Putamen (tissue), 1 donor: ENCODE measurements at regions not wholly inside any gene's neighbourhood (a gene's known extent, or its start where the extent isn't known, plus 50 kb on each side); places are given as distances from the start of the nearest gene placed in this dataset.
"Not testable (repeated sequence)": the region's sequence is repeated elsewhere in the genome, so short reads cannot be mapped to it uniquely, and the experiment has no call there.

Experiments used
- DNase-seq: peaks from one replicate; pipeline ENCODE4 v3.0.0-alpha.2; 2016; ENCODE audit warnings: low spot score

- DNase-seq = no peak
These were observed 492.9 kb downstream of the PCDH20 start for GRCh38 chr13:60922576-60923231.

DNA sequence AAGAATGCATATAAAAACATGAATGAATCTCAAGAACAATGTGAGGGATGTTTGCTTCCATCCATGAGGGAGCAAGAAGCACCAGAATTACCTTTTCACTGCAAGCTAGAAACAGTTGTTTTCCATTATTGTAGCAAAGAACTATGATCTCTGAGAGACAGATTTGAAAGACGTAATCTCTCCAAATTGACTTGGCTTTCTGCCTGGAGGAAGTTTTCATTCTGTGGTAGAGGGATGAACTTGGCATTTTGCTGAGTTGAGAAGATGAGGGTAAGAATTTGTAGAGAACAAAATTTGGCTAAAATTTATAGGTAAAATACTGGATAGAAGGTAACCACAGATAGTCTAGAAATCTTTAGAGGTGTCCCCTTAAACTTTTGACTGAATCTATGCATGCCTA is 496.8 kb downstream of the TDRD3 start:
- DNase-seq = no peak

GRCh38 chr13:60887711-60888110 is 490.7 kb downstream of the TDRD3 start:
- no peak for DNase-seq

DNA sequence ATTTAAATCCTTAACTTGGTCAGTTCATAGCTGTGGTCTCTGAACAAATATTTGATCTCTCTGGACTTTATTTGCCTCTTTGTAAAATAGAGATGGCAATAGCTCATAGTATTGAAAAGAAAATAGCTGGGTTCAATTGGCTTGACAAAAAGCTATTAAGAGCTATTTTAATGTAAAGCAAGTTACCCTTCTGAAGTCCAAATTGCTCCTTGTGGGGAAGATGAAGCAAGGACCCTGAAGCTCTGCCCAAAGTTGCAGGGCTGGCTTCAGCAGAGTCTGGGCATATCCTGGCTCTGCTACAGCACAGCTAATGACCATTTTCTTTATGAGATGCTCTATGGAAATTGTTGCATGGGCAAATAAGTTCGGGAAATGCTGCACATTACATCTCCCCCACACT is 484.5 kb downstream of the TDRD3 start:
- DNase-seq = no peak

DNA sequence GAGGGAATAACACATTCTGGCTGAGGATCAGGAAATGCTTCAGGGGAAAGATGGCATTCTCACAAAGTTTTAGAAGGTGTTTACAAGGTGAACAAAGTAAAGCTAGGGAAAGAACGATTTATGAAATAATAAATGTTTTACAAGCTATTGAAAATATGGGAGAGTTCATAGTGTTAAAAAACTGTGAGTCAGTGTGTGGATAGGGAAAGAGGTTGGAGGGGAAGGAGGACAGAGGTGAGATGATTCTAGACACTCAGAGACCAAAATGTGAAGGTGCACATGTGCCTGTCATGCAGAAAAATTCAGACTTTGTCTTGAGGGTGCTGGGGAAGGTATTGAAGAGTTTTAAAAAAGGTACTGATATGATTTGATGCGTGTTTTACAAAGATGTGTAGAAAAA is 476.1 kb downstream of the TDRD3 start:
- DNase-seq = no peak

DNA sequence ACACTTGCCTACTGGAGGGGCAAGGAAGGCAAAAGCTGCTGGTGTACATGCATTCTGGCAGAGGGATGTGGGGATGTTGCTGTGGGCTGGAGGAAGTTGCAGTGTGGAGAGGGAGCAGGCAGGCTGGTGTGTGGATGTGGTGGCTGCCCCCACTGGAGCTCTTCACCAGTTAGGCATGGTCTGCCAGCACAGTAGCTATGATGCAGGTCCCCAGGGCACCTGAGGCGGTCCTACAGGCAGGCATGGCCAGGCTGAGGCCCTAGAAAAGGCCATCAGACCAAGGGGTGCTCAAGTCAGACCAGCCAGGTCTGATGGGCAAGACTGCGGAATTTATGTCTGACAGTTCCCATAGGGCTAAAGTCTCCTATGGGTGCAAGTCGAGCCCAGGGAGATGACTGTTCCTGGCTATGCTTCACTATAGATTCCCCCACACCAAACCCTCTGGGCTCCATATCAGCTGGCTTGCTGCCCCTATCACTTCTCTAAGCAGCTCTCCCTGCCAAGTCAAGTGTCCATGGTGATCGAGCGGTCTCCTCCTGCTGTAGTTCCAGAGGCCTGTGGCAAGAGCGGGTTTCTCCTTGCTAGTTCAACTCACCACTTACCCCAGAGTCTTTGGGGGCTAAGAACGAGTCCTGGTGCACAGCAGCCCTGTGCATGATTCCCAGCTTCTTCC is 473.1 kb downstream of the TDRD3 start:
- DNase-seq = no peak

DNA sequence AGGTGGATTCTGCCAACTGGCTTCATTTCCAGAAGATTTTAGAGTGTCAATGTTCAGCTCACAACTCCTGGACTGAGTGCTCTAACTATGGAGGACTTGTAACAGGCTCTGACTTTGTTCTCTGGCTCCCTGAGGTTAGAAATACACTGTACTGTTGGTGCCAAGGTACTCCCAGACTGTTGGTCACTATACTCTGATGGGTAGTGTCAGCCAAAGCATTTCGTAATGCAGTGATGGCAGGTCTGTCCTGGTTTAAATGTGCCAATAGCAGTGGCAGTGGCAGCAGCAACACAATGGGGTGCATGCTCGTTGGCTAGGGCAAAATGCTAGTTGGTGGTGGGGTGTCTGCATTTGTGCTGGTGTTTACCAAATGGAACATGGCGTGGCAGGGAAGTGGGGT is 472.2 kb downstream of the TDRD3 start:
- no peak for DNase-seq

DNA sequence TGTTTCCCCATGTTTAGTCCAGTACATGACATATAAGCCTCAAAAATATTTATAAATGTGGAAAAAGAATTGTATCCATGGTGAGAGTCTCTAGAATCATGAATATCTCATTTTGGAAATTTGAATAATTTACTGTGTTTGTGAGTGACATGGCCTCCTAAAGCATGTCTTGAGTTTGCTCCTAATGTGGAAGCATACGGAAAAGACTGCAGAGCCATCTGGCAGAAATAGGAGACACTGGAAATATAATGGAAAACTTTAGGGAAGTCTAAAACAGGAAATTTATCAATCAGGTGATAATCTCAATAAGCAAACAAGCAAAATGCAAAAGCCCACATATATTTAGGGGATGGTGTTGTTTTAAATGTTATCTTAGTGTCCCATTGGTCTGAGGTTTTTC is 465.0 kb downstream of the TDRD3 start:
- no peak for DNase-seq

- DNase-seq = no peak
These were observed 460.7 kb downstream of the TDRD3 start for GRCh38 chr13:60857698-60858097.

DNA sequence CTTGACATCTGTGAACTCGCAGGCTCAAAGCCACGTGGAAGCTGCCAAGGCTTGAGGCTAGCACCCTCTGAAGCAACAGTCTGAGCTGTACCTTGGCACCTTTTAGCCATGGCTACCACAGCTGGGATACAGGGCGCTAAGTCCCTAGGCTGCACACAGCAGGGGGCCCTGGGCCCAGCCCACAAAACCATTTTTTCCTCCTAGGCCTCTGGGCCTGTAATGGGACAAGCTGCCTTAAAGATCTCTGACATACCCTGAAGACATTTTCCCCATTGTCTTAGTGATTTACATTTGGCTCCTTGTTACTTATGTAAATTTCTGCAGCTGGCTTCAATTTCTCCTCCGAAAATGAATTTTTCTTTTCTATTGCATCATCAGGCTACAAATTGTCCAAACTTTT is 455.9 kb downstream of the TDRD3 start:
- DNase-seq = no peak

DNA sequence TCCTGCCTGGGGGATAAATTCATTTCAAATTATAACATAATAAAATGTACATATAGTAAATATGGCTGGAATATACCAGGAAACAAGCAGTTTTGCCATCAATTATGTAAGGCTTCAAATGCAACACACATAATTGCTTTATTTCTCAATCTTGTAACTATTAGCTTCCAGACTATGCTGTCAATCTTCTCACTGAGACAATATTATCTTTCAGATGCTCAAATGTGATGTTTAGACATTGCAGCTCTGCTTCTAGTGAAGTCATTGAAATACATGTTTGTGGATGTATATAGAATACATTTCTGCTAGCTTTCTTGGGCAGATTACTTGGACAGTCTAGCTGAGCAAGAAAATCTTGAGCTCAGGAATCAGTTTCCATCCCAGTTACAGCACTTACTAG is 454.4 kb downstream of the TDRD3 start:
- DNase-seq = no peak

- no peak for DNase-seq
These were observed 453.5 kb downstream of the TDRD3 start for GRCh38 chr13:60850526-60850925.

DNA sequence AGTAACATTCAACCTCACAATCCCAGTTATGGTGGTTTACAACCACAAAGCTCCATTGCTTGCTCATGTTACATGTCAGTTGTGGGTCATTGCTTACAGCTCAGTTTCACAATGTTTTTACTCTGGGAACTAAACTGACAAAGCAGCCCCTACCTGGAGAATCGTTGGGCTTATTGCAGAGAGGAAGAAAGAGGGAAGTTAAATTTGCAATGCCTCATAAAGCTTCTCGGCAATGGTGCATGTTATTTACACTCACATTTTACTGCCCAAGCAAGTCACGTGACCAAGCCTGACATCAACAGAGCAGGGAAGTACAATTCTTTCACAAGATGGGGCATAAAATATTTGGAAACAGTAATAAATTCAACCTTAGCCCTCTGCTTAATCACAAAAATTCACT is 441.6 kb downstream of the TDRD3 start:
- no peak for DNase-seq

GRCh38 chr13:60837806-60838205 is 440.8 kb downstream of the TDRD3 start:
- DNase-seq = no peak

GRCh38 chr13:60836821-60837220 is 439.8 kb downstream of the TDRD3 start:
- DNase-seq = no peak

- no peak for DNase-seq
These were observed 414.6 kb downstream of the TDRD3 start for GRCh38 chr13:60811581-60811980.

DNA sequence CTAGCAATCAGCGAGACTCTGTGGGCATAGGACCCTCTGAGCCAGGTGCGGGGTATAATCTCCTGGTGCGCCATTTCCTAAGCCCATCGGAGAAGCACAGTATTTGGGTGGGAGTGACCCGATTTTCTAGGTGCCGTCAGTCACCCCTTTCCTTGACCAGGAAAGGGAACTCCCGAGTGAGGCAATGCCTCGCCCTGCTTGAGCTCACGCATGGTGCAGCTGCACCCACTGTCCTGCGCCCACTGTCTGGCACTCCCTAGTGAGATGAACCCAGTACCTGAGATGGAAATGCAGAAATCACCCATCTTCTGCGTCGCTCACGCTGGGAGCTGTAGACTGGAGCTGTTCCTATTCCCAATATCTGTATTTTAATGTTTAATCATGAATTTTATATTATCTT is 408.6 kb downstream of the TDRD3 start:
- DNase-seq = not testable (repeated sequence)

GRCh38 chr13:60798503-60798902 is 401.5 kb downstream of the TDRD3 start:
- DNase-seq = no peak

DNA sequence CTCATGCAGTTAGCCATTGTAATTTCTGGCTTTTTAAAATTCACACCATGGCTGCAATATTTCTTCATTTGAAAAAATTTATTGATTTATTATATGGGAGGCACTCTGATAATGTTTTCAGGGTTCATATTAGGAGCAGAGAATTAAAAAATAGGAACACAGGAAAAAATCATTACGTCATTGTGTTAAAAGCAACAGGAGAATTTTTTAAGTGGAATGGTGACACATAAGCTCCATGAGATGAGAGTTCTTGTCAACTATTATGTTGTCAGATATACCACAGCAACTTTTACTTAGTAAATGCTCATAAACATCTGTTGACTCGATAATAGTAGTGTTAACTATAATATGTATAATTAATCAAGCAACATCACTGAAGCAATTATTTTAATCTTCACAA is 400.1 kb downstream of the TDRD3 start:
- DNase-seq = no peak

- DNase-seq = no peak
These were observed 397.7 kb downstream of the TDRD3 start for GRCh38 chr13:60794751-60795150.

DNA sequence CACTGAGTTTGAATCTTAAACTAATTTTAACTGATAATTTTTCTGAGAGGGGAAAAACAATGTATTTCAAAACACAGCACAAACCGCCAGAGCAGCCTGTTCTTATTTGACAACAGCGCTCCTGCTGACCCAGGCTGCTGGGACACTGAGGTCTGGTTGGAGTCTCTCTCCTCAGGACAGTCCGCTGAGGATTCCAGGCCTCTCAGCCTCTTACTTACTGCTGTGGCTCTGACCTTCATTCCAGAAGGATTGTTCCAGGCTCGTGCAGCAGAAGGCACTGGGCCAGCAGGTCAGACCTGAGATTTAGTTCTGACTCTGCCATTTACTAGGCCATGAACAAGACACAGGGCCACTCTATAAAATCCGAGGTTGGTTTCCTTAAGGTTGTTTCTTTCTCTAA is 393.6 kb downstream of the TDRD3 start:
- no peak for DNase-seq

- no peak for DNase-seq
These were observed 391.3 kb downstream of the TDRD3 start for GRCh38 chr13:60788156-60788829.

DNA sequence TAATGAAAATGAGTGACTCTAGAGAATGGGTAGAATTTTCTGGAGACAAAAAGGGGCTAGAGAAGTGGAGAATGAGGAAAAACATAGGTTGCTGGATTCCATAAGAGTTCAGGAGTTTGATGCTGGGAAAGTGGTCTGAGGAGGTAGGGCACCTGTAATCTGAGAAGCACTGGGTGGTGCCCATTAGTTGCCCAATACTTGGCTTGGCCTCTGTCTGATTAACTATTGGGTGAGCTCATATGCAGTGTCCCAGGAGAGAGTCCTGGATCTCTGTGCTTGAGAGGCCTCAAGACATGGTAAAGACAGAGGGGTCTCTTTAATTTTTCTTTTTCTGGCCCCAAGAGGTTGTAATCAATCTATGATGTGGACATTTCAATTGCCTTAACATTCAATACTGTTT is 390.1 kb downstream of the TDRD3 start:
- DNase-seq = no peak

GRCh38 chr13:60772726-60773125 is 375.7 kb downstream of the TDRD3 start:
- no peak for DNase-seq
